HL-60 (cell line): ENCODE measurements at regions not wholly inside any gene's neighbourhood (a gene's known extent, or its start where the extent isn't known, plus 50 kb on each side); places are given as distances from the start of the nearest gene placed in this dataset.

ENCODE experiments used
- DNase-seq, 2 experiments: peaks; one replicate each; pipeline ENCODE4 v3.0.0-alpha.2; 2010 to 2020; ENCODE audit warnings: low read depth in 1 of 2, low spot score in 1 of 2
- H3K27ac ChIP-seq: fragments of 250-450 bp; sonication (Bioruptor Pico); replicated peaks from 2 replicates; pipeline ENCODE4 v1.5.1; 2020; ENCODE audit warnings: mild to moderate bottlenecking, moderate library complexity
- H3K27me3 ChIP-seq: fragments of 250-450 bp; sonication (Bioruptor Pico); 2 replicates; pipeline ENCODE4 v1.5.1; 2021; ENCODE audit warnings: mild to moderate bottlenecking, moderate library complexity; ENCODE audit not compliant: insufficient read depth, poor library complexity, severe bottlenecking
- H3K4me3 ChIP-seq: replicated peaks from 2 replicates; pipeline ENCODE4 v1.5.1; 2011; ENCODE audit warnings: mild to moderate bottlenecking, control low read depth, low read length; ENCODE audit not compliant: insufficient read depth
- GABPA ChIP-seq: IDR thresholded peaks from 2 replicates; pipeline ENCODE4 v1.6.1; 2012; ENCODE audit warnings: low read depth
- POLR2AphosphoS5 ChIP-seq: IDR thresholded peaks from 2 replicates; pipeline ENCODE4 v1.6.1; 2012; ENCODE audit warnings: low read depth
- SPI1 ChIP-seq: IDR thresholded peaks from 2 replicates; pipeline ENCODE4 v1.6.1; 2012; ENCODE audit warnings: low read depth, mild to moderate bottlenecking, borderline replicate concordance
- TF ChIP-seq, protein P1 (sequence below): IDR thresholded peaks from 2 replicates; pipeline ENCODE4 v1.6.1; 2012; ENCODE audit warnings: low read depth; ENCODE audit not compliant: insufficient replicate concordance
- TF ChIP-seq, protein P2 (sequence below): IDR thresholded peaks from one replicate; pipeline ENCODE4 v1.5.1; 2011; ENCODE audit warnings: low read length, control low read depth, inconsistent platforms; ENCODE audit not compliant: insufficient read depth

GRCh38 chr6:105624021-105624420 is 221.1 kb upstream of the PREP start:
- no peaks in the 10 kb centered on the region for H3K27me3 ChIP-seq
- TF ChIP-seq SPI1 (no peak), POLR2AphosphoS5 (no peak), GABPA (no peak)
- TF ChIP-seq, protein P1, sequence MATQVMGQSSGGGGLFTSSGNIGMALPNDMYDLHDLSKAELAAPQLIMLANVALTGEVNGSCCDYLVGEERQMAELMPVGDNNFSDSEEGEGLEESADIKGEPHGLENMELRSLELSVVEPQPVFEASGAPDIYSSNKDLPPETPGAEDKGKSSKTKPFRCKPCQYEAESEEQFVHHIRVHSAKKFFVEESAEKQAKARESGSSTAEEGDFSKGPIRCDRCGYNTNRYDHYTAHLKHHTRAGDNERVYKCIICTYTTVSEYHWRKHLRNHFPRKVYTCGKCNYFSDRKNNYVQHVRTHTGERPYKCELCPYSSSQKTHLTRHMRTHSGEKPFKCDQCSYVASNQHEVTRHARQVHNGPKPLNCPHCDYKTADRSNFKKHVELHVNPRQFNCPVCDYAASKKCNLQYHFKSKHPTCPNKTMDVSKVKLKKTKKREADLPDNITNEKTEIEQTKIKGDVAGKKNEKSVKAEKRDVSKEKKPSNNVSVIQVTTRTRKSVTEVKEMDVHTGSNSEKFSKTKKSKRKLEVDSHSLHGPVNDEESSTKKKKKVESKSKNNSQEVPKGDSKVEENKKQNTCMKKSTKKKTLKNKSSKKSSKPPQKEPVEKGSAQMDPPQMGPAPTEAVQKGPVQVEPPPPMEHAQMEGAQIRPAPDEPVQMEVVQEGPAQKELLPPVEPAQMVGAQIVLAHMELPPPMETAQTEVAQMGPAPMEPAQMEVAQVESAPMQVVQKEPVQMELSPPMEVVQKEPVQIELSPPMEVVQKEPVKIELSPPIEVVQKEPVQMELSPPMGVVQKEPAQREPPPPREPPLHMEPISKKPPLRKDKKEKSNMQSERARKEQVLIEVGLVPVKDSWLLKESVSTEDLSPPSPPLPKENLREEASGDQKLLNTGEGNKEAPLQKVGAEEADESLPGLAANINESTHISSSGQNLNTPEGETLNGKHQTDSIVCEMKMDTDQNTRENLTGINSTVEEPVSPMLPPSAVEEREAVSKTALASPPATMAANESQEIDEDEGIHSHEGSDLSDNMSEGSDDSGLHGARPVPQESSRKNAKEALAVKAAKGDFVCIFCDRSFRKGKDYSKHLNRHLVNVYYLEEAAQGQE = no peak
- TF ChIP-seq, protein P2, sequence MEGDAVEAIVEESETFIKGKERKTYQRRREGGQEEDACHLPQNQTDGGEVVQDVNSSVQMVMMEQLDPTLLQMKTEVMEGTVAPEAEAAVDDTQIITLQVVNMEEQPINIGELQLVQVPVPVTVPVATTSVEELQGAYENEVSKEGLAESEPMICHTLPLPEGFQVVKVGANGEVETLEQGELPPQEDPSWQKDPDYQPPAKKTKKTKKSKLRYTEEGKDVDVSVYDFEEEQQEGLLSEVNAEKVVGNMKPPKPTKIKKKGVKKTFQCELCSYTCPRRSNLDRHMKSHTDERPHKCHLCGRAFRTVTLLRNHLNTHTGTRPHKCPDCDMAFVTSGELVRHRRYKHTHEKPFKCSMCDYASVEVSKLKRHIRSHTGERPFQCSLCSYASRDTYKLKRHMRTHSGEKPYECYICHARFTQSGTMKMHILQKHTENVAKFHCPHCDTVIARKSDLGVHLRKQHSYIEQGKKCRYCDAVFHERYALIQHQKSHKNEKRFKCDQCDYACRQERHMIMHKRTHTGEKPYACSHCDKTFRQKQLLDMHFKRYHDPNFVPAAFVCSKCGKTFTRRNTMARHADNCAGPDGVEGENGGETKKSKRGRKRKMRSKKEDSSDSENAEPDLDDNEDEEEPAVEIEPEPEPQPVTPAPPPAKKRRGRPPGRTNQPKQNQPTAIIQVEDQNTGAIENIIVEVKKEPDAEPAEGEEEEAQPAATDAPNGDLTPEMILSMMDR = no peak
- no peak for DNase-seq
- H3K4me3 ChIP-seq = no peak overlapping the region
- H3K27ac ChIP-seq = no peak overlapping the region

GRCh38 chr6:105622226-105622625 is 219.3 kb upstream of the PREP start:
- Histone ChIP-seq H3K4me3 (no peak overlapping the region), H3K27me3 (no peaks in the 10 kb centered on the region), H3K27ac (no peak overlapping the region)
- TF ChIP-seq POLR2AphosphoS5 (no peak), GABPA (no peak), SPI1 (no peak)
- TF ChIP-seq, protein P1 = no peak
- TF ChIP-seq, protein P2 = no peak
- no peak for DNase-seq

GRCh38 chr6:105621564-105622175 is 218.8 kb upstream of the PREP start:
- no peak for DNase-seq
- Histone ChIP-seq H3K4me3 (no peak overlapping the region), H3K27me3 (no peaks in the 10 kb centered on the region), H3K27ac (no peak overlapping the region)
- TF ChIP-seq POLR2AphosphoS5 = no peak
- no peak for TF ChIP-seq SPI1
- TF ChIP-seq, protein P2 = no peak
- no peak for TF ChIP-seq GABPA
- TF ChIP-seq, protein P1 = no peak
